Transverse colon (tissue), 3 donors: ENCODE measurements at regions not wholly inside any gene's neighbourhood (a gene's known extent, or its start where the extent isn't known, plus 50 kb on each side); places are given as distances from the start of the nearest gene placed in this dataset.

Experiments
- CTCF ChIP-seq, 5 experiments: fragments of 200-600 bp in 3 of 5; fragments of 450-650 bp in 2 of 5; sonication (generic) in 3 of 5; IDR thresholded peaks; 1 replicate in 2 of 5; 2 replicates in 3 of 5; pipeline ENCODE4 v1.5.1; 2016 to 2017; ENCODE audit warnings: antibody characterized with exemption in 5 of 5, inconsistent platforms in 3 of 5, mild to moderate bottlenecking in 2 of 5, moderate library complexity in 1 of 5
- EP300 ChIP-seq: sonication (generic); formaldehyde crosslinking; IDR thresholded peaks from one replicate; pipeline ENCODE4 v1.6.1; 2017; ENCODE audit warnings: antibody characterized with exemption, low read depth
- POLR2A ChIP-seq: fragments of 450-650 bp; IDR thresholded peaks from one replicate; pipeline ENCODE4 v1.6.1; 2016; ENCODE audit warnings: antibody characterized with exemption, mild to moderate bottlenecking, moderate library complexity

GRCh38 chr11:16543642-16544041, 187.3 kb upstream of the SOX6 start:
- TF ChIP-seq CTCF (IDR thresholded peaks at IDR 0.05): no peak
- TF ChIP-seq POLR2A: no peak
- no peak for TF ChIP-seq EP300
